GM23338 (cell line): ENCODE measurements at regions not wholly inside any gene's neighbourhood (a gene's known extent, or its start where the extent isn't known, plus 50 kb on each side); places are given as distances from the start of the nearest gene placed in this dataset.
"Not testable (repeated sequence)": the region's sequence is repeated elsewhere in the genome, so short reads cannot be mapped to it uniquely, and the experiment has no call there.

ENCODE experiments used
- EZH2 ChIP-seq: fragments of 200-600 bp; sonication (generic); IDR thresholded peaks from one replicate; pipeline ENCODE4 v1.8.0; 2017; ENCODE audit warnings: antibody characterized with exemption, mild to moderate bottlenecking, low read depth; ENCODE audit not compliant: unreplicated experiment
- EZH2phosphoT487 ChIP-seq: fragments of 200-600 bp; sonication (generic); IDR thresholded peaks from one replicate; pipeline ENCODE4 v1.8.1; 2018; ENCODE audit warnings: antibody characterized with exemption; ENCODE audit not compliant: unreplicated experiment
- JUNB ChIP-seq: IDR thresholded peaks from one replicate; pipeline ENCODE4 v1.6.1; 2016; ENCODE audit warnings: antibody characterized with exemption; ENCODE audit not compliant: unreplicated experiment
- POLR2AphosphoS5 ChIP-seq: IDR thresholded peaks from 2 replicates; pipeline ENCODE4 v1.6.1; 2016; ENCODE audit warnings: antibody characterized with exemption, low read depth
- TF ChIP-seq, protein P1 (sequence below), 2 experiments: fragments of 200-600 bp in 1 of 2; sonication (generic) in 1 of 2; conservative IDR thresholded peaks; 2 replicates each; pipeline versions ENCODE4 v1.5.1 to v1.6.1; 2016 to 2017; ENCODE audit warnings: antibody characterized with exemption in 2 of 2, low read depth in 2 of 2, mild to moderate bottlenecking in 2 of 2, moderate library complexity in 1 of 2

DNA sequence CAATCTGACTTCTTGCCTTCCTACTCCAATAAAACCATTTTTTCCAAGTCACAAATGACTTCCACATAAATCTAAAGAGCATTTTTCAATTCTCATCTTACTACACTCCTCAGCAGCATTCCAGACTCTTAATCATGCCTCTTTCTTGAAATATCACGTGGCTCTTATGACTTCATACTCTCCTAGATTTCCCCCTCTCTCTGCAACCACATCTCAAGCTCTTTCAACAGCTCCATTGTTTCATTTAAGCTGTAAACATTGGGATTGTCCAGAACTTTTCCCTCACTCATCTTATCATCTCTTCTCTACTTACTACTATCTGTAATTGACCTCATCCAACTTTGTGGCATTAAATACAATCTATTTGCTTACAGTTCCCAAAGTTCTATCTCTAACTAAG lies 170.6 kb upstream of the POMZP3 start:
- not testable (repeated sequence) for TF ChIP-seq EZH2, POLR2AphosphoS5, EZH2phosphoT487, JUNB
- TF ChIP-seq, protein P1, sequence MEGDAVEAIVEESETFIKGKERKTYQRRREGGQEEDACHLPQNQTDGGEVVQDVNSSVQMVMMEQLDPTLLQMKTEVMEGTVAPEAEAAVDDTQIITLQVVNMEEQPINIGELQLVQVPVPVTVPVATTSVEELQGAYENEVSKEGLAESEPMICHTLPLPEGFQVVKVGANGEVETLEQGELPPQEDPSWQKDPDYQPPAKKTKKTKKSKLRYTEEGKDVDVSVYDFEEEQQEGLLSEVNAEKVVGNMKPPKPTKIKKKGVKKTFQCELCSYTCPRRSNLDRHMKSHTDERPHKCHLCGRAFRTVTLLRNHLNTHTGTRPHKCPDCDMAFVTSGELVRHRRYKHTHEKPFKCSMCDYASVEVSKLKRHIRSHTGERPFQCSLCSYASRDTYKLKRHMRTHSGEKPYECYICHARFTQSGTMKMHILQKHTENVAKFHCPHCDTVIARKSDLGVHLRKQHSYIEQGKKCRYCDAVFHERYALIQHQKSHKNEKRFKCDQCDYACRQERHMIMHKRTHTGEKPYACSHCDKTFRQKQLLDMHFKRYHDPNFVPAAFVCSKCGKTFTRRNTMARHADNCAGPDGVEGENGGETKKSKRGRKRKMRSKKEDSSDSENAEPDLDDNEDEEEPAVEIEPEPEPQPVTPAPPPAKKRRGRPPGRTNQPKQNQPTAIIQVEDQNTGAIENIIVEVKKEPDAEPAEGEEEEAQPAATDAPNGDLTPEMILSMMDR (conservative IDR thresholded peaks at IDR 0.05; ENCODE audit: low read depth in 2 of 2): not testable (repeated sequence)
